Activated CD4-positive, alpha-beta T cell treated with anti-CD3 and anti-CD28 coated beads, Interleukin-2, Interleukin-6, amounts not matched to agents 100 ng/mL and 50 ng/mL, durations not matched to agents 16 hours and 8 hours (primary cell): ENCODE measurements at regions not wholly inside any gene's neighbourhood (a gene's known extent, or its start where the extent isn't known, plus 50 kb on each side); places are given as distances from the start of the nearest gene placed in this dataset.

ENCODE experiments used
- DNase-seq: peaks from one replicate; pipeline ENCODE4 v3.0.0-alpha.2; 2020

- DNase-seq: no peak
Observed at GRCh38 chr1:58919226-58919958, 135.5 kb upstream of the JUN start.

- no peak for DNase-seq
Observed at GRCh38 chr1:58919959-58920321, 136.1 kb upstream of the JUN start.

- DNase-seq: no peak
Observed at GRCh38 chr1:58921342-58921741, 137.5 kb upstream of the JUN start.

DNA sequence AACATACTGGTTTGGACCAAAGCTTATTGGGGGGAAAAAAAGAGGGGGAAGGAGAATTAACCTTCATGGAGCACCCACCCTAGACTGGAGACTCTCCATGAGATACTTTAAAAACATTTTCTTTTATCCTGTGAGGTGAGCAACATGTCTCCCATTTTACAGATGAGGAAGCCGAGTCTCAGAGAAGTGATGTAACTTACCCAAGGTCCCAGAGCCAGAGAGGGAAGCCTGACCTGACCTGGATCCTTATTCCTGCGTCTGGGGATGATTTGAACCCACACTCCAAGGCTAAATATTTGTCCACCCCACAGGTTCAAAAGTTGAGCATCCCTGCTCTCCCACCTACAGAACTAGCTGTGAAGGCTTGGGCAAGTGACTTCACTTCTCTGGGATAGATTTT, 137.9 kb upstream of the JUN start:
- DNase-seq: no peak

GRCh38 chr1:58922302-58923089, 138.6 kb upstream of the JUN start:
- DNase-seq: peak; percentile 52

- DNase-seq: no peak
Observed at GRCh38 chr1:58923090-58923470, 139.2 kb upstream of the JUN start.

GRCh38 chr1:58924016-58924565, 140.2 kb upstream of the JUN start:
- DNase-seq: no peak

- DNase-seq: no peak
Observed at GRCh38 chr1:58924821-58925220, 141.0 kb upstream of the JUN start.

DNA sequence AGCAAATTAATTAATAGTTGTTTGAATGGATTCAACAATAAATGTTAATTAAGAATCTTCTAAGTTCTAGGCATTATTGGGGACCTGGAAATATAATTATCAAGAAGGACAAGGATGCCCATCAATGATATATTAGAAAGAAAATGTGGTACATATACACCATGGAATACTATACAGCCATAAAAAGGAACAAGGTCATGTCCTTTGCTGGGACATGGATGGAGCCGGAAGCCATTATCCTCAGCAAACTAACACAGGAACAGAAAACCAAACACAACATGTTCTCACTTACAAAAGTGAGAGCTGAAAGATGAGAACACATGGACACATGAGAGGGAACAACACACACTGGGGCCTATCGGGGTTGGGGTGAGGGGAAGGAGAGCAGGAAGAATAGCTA, 141.4 kb upstream of the JUN start:
- DNase-seq: no peak

GRCh38 chr1:58926152-58926551, 142.3 kb upstream of the JUN start:
- no peak for DNase-seq

DNA sequence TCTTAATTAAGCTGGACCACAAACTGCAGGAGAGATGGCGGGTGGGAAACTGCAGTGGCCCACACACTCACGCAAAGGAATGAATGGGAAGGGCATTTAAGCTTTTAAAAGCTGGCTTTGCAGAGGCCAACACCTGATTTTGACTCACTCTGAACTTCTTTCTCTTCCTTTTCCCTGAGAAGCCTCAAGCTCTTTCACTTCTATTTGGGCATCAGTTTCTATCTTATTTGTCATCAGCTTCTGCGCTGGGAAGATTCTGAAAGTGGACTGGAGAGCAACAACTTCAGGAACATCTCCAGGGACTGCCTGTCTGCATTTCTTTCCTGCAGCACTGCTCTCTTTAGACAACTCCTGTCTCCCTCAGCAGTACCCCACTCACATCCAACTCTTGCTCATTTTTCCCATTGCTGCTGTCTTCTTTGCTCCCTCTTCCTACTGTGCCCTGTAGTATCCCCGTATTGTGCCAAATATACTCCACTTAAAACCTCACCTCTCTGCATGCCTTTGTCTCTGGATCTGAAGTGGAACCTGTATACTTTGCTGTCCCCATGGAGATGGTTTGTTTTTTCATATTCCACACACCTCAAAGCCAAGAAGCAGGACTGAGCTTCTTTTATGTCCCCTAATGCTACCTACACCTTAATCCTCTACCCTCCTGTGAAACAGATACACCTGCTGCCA, 143.3 kb upstream of the JUN start:
- DNase-seq: no peak

DNA sequence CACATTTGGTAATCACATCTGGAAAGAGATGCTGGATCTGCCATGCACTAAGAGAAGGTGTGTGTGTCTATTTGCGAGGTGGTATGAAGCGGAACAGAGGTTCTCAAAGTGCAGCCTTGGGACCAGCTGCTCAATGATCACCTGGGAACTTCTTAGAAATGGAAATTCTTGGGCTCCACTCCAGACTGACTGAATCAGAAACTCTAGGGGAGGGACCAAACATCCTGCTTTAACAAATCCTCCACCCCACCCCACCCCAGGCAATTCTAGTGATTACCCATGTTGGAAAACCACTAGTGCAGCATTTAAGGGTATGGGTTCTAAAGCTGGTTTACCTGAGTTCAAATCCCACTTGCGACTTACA, 143.9 kb upstream of the JUN start:
- DNase-seq: no peak

- DNase-seq: no peak
Observed at GRCh38 chr1:58928514-58928913, 144.7 kb upstream of the JUN start.

- peak; percentile 29 for DNase-seq
Observed at GRCh38 chr1:58929671-58930325, 146.0 kb upstream of the JUN start.

DNA sequence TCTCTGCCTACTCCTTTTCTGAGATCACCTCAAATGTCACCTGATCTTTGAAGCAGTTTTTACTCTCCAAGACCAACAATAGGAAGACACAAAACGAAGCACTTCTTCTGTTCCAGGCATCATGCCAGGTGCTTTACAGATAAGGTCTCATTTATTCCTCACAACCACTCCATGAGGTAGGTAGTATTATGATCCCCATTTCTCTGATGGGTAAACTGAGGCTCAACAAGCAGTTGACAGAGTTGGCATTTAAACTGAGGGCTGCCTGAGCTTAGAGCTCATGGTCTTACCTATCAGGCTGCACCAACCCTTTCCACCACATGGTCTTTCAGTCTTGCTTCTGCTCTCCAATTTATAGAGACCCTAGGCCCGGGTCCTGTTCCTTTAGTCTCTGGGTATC, 147.2 kb upstream of the JUN start:
- DNase-seq: no peak

- DNase-seq: no peak
Observed at GRCh38 chr1:58931756-58932155, 147.9 kb upstream of the JUN start.

- DNase-seq: no peak
Observed at GRCh38 chr1:58932859-58933598, 149.2 kb upstream of the JUN start.

GRCh38 chr1:58933599-58933926, 149.7 kb upstream of the JUN start:
- no peak for DNase-seq

- DNase-seq: no peak
Observed at GRCh38 chr1:58934706-58935105, 150.9 kb upstream of the JUN start.

GRCh38 chr1:58936973-58937372, 153.1 kb upstream of the JUN start:
- no peak for DNase-seq

DNA sequence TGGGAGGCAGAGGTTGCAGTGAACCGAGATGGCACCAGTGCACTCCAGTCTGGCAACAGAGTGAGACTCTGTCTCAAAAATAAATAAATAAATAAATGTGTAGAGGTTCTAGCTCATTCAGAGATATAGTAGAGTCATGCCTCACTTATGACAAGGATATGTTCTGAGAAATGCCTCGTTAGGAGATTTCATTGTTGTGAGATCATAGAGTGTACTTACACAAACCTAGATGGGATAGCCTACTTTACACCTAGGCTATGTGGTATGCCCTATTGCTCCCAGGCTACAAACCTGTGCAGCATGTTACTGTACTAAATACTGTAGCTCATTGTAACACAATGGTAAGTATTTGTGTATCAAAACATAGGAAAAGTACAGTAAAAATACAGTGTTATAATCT, 155.3 kb upstream of the JUN start:
- no peak for DNase-seq

DNA sequence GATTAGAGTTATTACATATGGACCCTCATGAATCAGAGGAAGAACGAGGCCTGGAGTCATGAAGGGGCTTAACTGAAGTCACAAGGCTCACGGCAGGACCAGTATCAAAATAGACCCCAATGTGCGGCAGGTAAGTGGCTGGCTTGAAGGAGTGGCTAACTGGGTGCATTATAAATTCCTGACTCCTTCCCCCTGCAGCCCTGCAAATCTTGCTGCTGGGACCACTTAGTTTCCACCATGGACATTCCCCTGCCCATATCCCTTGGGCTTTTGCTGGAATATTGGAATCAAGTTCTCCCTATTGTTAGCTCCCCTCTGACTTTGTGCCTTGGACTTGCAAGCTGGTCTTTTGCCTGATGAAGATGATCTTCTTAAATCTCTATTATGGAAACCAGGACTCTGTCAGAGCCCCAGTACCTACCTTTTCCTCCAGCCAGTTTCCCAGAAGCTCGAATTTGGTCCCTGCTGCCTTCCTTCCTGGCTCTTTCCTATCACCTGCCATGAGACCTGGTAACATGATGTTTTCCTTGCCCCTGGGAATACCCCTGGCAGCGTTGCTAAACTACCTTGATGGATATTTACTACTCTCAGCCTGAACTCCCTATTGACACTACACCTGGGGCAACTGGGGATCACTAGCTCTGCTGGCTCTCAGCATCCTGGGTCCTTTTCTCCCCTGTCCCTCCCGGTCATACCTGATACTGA, 156.0 kb upstream of the JUN start:
- no peak for DNase-seq
